ENCODE measurements at regions not wholly inside any gene's neighbourhood (a gene's known extent, or its start where the extent isn't known, plus 50 kb on each side); places are given as distances from the start of the nearest gene placed in this dataset.

DNA sequence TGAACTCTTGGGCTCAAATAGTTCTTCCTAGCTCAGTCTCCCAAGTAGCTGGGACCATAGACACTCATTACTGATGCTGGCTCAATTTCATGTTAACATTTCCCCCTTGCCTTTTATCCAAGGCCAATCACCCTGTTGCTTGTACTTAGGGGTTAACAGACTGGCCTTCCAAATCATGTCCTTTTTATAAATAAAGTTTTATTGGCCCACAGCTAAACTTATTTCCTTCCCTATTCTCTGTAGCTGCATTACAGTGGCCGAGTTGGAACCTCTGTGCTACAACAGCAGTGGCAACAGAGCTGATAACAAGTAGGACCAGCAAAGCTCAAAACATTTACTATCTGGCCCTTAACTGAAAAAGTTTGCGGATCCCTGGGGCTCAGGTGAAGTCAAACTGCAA, 109.8 kb downstream of the ZFP64 start:
- Histone ChIP-seq H3K4me3 (no peak overlapping the region), H3K36me3 (peaks cover 0 to 41% (median 0%) of the 10 kb centered on the region in 3 donors), H3K9me3 (peaks cover 0 to 5% (median 1%) of the 10 kb centered on the region in 4 donors), H3K27me3 (no peaks in the 10 kb centered on the region), H3K4me1 (no peaks in the 10 kb centered on the region), H3K27ac (no peak overlapping the region)
- WGBS, 2 donors: 91 to 96% methylated on average over 2 of the region's 2 CpGs
- no peak for DNase-seq (ENCODE audit: low spot score in 2 of 2)
- TF ChIP-seq, protein P1, sequence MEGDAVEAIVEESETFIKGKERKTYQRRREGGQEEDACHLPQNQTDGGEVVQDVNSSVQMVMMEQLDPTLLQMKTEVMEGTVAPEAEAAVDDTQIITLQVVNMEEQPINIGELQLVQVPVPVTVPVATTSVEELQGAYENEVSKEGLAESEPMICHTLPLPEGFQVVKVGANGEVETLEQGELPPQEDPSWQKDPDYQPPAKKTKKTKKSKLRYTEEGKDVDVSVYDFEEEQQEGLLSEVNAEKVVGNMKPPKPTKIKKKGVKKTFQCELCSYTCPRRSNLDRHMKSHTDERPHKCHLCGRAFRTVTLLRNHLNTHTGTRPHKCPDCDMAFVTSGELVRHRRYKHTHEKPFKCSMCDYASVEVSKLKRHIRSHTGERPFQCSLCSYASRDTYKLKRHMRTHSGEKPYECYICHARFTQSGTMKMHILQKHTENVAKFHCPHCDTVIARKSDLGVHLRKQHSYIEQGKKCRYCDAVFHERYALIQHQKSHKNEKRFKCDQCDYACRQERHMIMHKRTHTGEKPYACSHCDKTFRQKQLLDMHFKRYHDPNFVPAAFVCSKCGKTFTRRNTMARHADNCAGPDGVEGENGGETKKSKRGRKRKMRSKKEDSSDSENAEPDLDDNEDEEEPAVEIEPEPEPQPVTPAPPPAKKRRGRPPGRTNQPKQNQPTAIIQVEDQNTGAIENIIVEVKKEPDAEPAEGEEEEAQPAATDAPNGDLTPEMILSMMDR (IDR thresholded peaks at IDR 0.05): no peak
- no peak for TF ChIP-seq EP300 (IDR thresholded peaks at IDR 0.05)
- TF ChIP-seq POLR2A (IDR thresholded peaks at IDR 0.05): no peak

DNA sequence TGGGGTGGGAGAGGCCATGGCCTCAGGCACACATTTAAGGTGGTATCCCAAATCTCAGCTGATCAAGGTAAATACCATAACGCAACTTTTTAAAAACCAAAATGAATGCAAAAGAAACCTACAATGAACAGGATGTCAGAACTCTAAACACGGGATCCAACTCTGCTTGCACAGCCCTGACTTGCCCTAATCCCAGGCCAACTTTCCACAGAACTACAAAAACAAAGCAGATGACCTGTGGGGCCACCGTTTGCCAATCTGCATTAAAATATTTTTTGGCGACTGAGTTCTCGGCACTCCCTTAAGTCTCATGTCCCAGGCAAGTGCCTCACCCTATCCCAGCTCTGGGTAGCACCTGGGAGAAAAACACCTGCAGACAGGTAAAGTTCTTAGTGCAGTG, 110.5 kb downstream of the ZFP64 start:
- no peaks in the 10 kb centered on the region for H3K9me3 ChIP-seq
- 51 to 70% methylated on average over 5 of the region's 5 CpGs for WGBS, 2 donors

DNA sequence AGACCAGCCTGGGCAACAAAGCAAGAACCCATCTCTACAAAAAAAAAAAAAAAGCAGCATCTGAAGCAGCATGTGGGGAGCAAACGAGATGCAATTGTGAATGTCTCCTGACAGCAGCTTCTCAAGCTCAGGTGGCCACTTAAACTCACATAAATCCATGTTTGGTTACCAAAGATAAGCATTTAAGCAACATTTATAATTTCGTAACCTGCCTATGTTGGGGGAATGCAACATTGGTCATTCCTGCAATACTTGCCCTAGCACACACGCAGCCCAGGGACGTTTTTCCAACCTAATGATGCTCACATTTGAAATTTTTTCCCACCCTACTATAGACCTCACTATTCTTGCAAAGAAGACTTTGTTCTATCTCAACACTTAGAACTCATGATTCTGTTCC, 113.3 kb downstream of the ZFP64 start:
- Histone ChIP-seq H3K36me3 (peaks cover 0 to 12% (median 0%) of the 10 kb centered on the region in 3 donors), H3K9me3 (no peaks in the 10 kb centered on the region), H3K27ac (no peak overlapping the region), H3K4me1 (no peaks in the 10 kb centered on the region), H3K27me3 (no peaks in the 10 kb centered on the region), H3K4me3 (no peak overlapping the region)
- no peak for DNase-seq (ENCODE audit: low spot score in 2 of 2)
- TF ChIP-seq, protein P1 (IDR thresholded peaks at IDR 0.05): no peak
- TF ChIP-seq EP300 (IDR thresholded peaks at IDR 0.05) (no peak), POLR2A (IDR thresholded peaks at IDR 0.05) (no peak)
- 88 to 90% methylated on average over 4 of the region's 4 CpGs for WGBS, 2 donors

More for the DNA sequence above, 110.5 kb downstream of the ZFP64 start:
- Histone ChIP-seq H3K27ac (no peak overlapping the region), H3K36me3 (peaks cover 0 to 34% (median 0%) of the 10 kb centered on the region in 3 donors), H3K4me1 (no peaks in the 10 kb centered on the region), H3K4me3 (no peak overlapping the region), H3K27me3 (no peaks in the 10 kb centered on the region)
- no peak for DNase-seq (ENCODE audit: low spot score in 2 of 2)
- TF ChIP-seq POLR2A (IDR thresholded peaks at IDR 0.05) (no peak), EP300 (IDR thresholded peaks at IDR 0.05) (no peak)
- TF ChIP-seq, protein P1 (IDR thresholded peaks at IDR 0.05): no peak

DNA sequence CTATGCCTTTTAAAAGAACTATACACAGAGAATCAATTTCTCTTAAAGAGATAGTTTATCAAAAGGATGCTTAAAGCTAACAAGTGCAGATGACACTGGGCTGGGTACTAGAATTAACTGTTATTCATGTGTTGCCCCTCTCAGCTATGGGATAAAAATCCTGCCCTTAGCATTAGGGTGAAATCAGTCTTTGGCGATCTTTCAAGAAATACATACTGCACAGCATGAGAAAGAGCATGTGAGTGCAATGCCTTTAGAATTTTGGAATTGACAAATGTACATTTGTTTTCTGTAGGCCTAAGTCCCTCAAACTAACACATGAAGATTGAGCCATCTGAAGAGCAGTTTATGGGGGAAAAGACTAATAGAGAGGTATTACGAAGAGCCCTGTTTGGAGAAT, 115.4 kb downstream of the ZFP64 start:
- H3K9me3 ChIP-seq: no peaks in the 10 kb centered on the region
- peaks cover 0 to 13% (median 0%) of the 10 kb centered on the region in 3 donors for H3K36me3 ChIP-seq
- no peaks in the 10 kb centered on the region for H3K4me1 ChIP-seq
- 55 to 60% methylated on average over 2 of the region's 2 CpGs for WGBS, 2 donors
- H3K27ac ChIP-seq: no peak overlapping the region
- H3K4me3 ChIP-seq: no peak overlapping the region
- no peaks in the 10 kb centered on the region for H3K27me3 ChIP-seq
- no peak for DNase-seq (ENCODE audit: low spot score in 2 of 2)
- TF ChIP-seq, protein P1 (IDR thresholded peaks at IDR 0.05): no peak
- TF ChIP-seq EP300 (IDR thresholded peaks at IDR 0.05) (no peak), POLR2A (IDR thresholded peaks at IDR 0.05) (no peak)

DNA sequence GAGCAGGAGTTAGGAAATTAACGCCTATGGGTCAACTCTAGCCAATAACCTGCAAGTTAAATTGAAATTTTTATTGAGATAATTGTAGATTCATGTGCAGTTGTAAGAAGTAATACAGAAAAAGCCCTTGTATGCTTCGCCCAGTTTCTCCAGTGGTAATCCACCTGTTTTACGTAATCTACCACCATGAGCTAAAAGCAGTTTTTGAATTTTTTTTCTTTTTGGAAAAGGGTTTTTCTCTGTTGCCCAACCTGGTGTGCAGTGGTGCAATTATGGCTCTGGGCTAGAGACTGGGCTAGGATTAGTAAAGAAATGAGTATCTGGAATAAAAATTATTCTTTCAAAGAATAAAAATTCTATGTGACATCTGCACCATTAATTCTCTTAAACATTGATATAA, 116.2 kb downstream of the ZFP64 start:
- Histone ChIP-seq H3K27ac (no peak overlapping the region), H3K36me3 (peaks cover 0 to 12% (median 0%) of the 10 kb centered on the region in 3 donors), H3K4me3 (no peak overlapping the region), H3K9me3 (no peaks in the 10 kb centered on the region), H3K4me1 (no peaks in the 10 kb centered on the region), H3K27me3 (no peaks in the 10 kb centered on the region)
- 65 to 67% methylated on average over 3 of the region's 3 CpGs for WGBS, 2 donors
- DNase-seq (ENCODE audit: low spot score in 2 of 2): no peak
- TF ChIP-seq, protein P1 (IDR thresholded peaks at IDR 0.05): no peak
- TF ChIP-seq EP300 (IDR thresholded peaks at IDR 0.05) (no peak), POLR2A (IDR thresholded peaks at IDR 0.05) (no peak)

Measured in tibial nerve (tissue), 4 donors.